ENCODE measurements at regions not wholly inside any gene's neighbourhood (a gene's known extent, or its start where the extent isn't known, plus 50 kb on each side); places are given as distances from the start of the nearest gene placed in this dataset.
"Not testable (repeated sequence)": the region's sequence is repeated elsewhere in the genome, so short reads cannot be mapped to it uniquely, and the experiment has no call there.

- no peak for FAIRE-seq
Observed at GRCh38 chr5:36531401-36531800, 75.0 kb upstream of the SLC1A3 start.

GRCh38 chr5:36535378-36535777 is 71.0 kb upstream of the SLC1A3 start:
- FAIRE-seq = no peak

GRCh38 chr5:36535859-36536615 is 70.4 kb upstream of the SLC1A3 start:
- no peak for FAIRE-seq

- FAIRE-seq = no peak
Observed at GRCh38 chr5:36536616-36537005, 69.8 kb upstream of the SLC1A3 start.

- no peak for FAIRE-seq
Observed at GRCh38 chr5:36537724-36538123, 68.7 kb upstream of the SLC1A3 start.

GRCh38 chr5:36552651-36553393 is 53.6 kb upstream of the SLC1A3 start:
- no peak for FAIRE-seq

GRCh38 chr5:36555035-36555434 is 51.4 kb upstream of the SLC1A3 start:
- not testable (repeated sequence) for FAIRE-seq
